HCT116 (cell line): ENCODE measurements at regions not wholly inside any gene's neighbourhood (a gene's known extent, or its start where the extent isn't known, plus 50 kb on each side); places are given as distances from the start of the nearest gene placed in this dataset.

Experiments
- ATAC-seq: fragments of 200-7000 bp; cut with Tn5 transposase; 2 replicates; pipeline ENCODE4 v1.9.1; 2020; ENCODE audit warnings: mild to moderate bottlenecking, moderate library complexity
- BruUV-seq: library from RNA; stranded (reverse); fragments of 400-500 nt; replicated peaks from 2 replicates; lab custom pipeline; 2021; lab: Mats Ljungman, UMichigan
- CTCF ChIA-PET: fragments of 300-600 bp; sonication (Branson Sonifier 250); formaldehyde crosslinking; loops from one replicate; lab custom pipeline; 2021; ENCODE audit warnings: antibody characterized with exemption; lab: Charles Lee
- POLR2A ChIA-PET: fragments of 300-600, 350-600 bp; sonication (Branson Sonifier 250); formaldehyde crosslinking; loops from one replicate; lab custom pipeline; 2021; ENCODE audit warnings: antibody characterized with exemption; lab: Charles Lee
- RAD21 ChIA-PET, 2 experiments: fragments of 300-600 bp; sonication (Branson Sonifier 250); formaldehyde crosslinking; loops; one replicate each; lab custom pipeline; 2023; ENCODE audit warnings: low total read pairs in 2 of 2; ENCODE audit not compliant: uncharacterized antibody in 2 of 2, unreplicated experiment in 2 of 2, low non-redundant PET in 1 of 2; lab: Charles Lee
- DNase-seq: peaks from one replicate; pipeline ENCODE4 v3.0.0-alpha.2; 2010; ENCODE audit warnings: low read depth, low spot score
- H2AFZ ChIP-seq: fragments of 200-600 bp; shearing (Covaris generic), sonication (generic); 2 replicates; pipeline ENCODE4 v1.6.1; 2017; ENCODE audit warnings: low read depth, mixed run types, mixed read lengths, antibody characterized with exemption, low read length; ENCODE audit not compliant: poor library complexity, severe bottlenecking
- H3K27ac ChIP-seq: 2 replicates; pipeline ENCODE4 v1.5.1; 2012; ENCODE audit warnings: low read depth, low read length
- H3K27me3 ChIP-seq: fragments of 200-600 bp; sonication (generic); 2 replicates; pipeline ENCODE4 v1.6.1; 2016; ENCODE audit warnings: mixed run types, low read length, mixed read lengths; ENCODE audit not compliant: insufficient read depth
- H3K36me3 ChIP-seq, 2 experiments: fragments of 200-500 bp in 1 of 2; fragments of 200-600 bp in 1 of 2; sonication (Bioruptor generic) in 1 of 2; sonication (generic) in 1 of 2; 2 replicates each; pipeline versions ENCODE4 v1.5.1 to v1.6.1; 2014 to 2016; ENCODE audit warnings: low read length in 2 of 2, inconsistent platforms in 1 of 2, mixed read lengths in 1 of 2, mixed run types in 1 of 2; ENCODE audit not compliant: insufficient read depth in 2 of 2, control insufficient read depth in 1 of 2
- H3K4me1 ChIP-seq, 2 experiments: fragments of 200-600 bp in 1 of 2; sonication (generic) in 1 of 2; 2 replicates each; pipeline versions ENCODE4 v1.5.1 to v1.6.1; 2012 to 2017; ENCODE audit warnings: low read length in 2 of 2, inconsistent platforms in 1 of 2, mild to moderate bottlenecking in 1 of 2, mixed read lengths in 1 of 2, mixed run types in 1 of 2, moderate library complexity in 1 of 2; ENCODE audit not compliant: insufficient read depth in 2 of 2, control insufficient read depth in 1 of 2
- H3K4me2 ChIP-seq: fragments of 200-600 bp; sonication (generic); 2 replicates; pipeline ENCODE4 v1.6.1; 2017; ENCODE audit warnings: mixed run types, low read length, mixed read lengths
- H3K4me3 ChIP-seq, 2 experiments: fragments of 200-600 bp in 1 of 2; sonication (generic) in 1 of 2; replicated peaks in 1 of 2; 2 replicates each; pipeline ENCODE4 v1.5.1; 2011 to 2016; ENCODE audit warnings: low read length in 2 of 2, control low read depth in 1 of 2, low read depth in 1 of 2, mild to moderate bottlenecking in 1 of 2, mixed read lengths in 1 of 2, mixed run types in 1 of 2
- H3K79me2 ChIP-seq: fragments of 200-600 bp; sonication (generic); 2 replicates; pipeline ENCODE4 v1.6.1; 2017; ENCODE audit warnings: mild to moderate bottlenecking, mixed run types, low read length, moderate library complexity, mixed read lengths; ENCODE audit not compliant: insufficient read depth
- H3K9ac ChIP-seq: fragments of 200-600 bp; sonication (generic); 2 replicates; pipeline ENCODE4 v1.6.1; 2016; ENCODE audit warnings: low read length, mixed read lengths
- H3K9me2 ChIP-seq: fragments of 200-600 bp; sonication (generic), shearing (Covaris generic); 2 replicates; pipeline ENCODE4 v1.6.1; 2017; ENCODE audit warnings: mixed run types, mild to moderate bottlenecking, moderate library complexity; ENCODE audit not compliant: insufficient read depth
- H3K9me3 ChIP-seq, 2 experiments: fragments of 200-500 bp in 1 of 2; fragments of 200-600 bp in 1 of 2; sonication (Bioruptor generic) in 1 of 2; sonication (generic) in 1 of 2; 2 replicates each; pipeline ENCODE4 v1.6.1; 2014 to 2017; ENCODE audit warnings: low read length in 2 of 2, mixed read lengths in 2 of 2, inconsistent platforms in 1 of 2, low read depth in 1 of 2, mild to moderate bottlenecking in 1 of 2, mixed run types in 1 of 2, moderate library complexity in 1 of 2; ENCODE audit not compliant: control insufficient read depth in 1 of 2, insufficient read depth in 1 of 2
- H4K20me1 ChIP-seq: fragments of 200-600 bp; sonication (generic), shearing (Covaris generic); 2 replicates; pipeline ENCODE4 v1.6.1; 2017; ENCODE audit warnings: mixed run types, mild to moderate bottlenecking, moderate library complexity; ENCODE audit not compliant: insufficient read depth
- ATF3 ChIP-seq: IDR thresholded peaks from 2 replicates; pipeline ENCODE4 v1.6.1; 2012
- CEBPB ChIP-seq: IDR thresholded peaks from 2 replicates; pipeline ENCODE4 v1.6.1; 2012; ENCODE audit warnings: low read depth
- EGR1 ChIP-seq: IDR thresholded peaks from 2 replicates; pipeline ENCODE4 v1.6.1; 2012; ENCODE audit warnings: low read depth
- ELF1 ChIP-seq: IDR thresholded peaks from 2 replicates; pipeline ENCODE4 v1.6.1; 2012; ENCODE audit warnings: low read depth, borderline replicate concordance
- EZH2 ChIP-seq: fragments of 200-600 bp; sonication (generic); IDR thresholded peaks from 2 replicates; pipeline ENCODE4 v1.6.1; 2017; ENCODE audit warnings: antibody characterized with exemption, mixed run types
- EZH2phosphoT487 ChIP-seq: fragments of 200-600 bp; IDR thresholded peaks from 2 replicates; pipeline ENCODE4 v1.6.1; 2018; ENCODE audit warnings: antibody characterized with exemption, borderline replicate concordance
- FOSL1 ChIP-seq: IDR thresholded peaks from 2 replicates; pipeline ENCODE4 v1.6.1; 2012; ENCODE audit warnings: low read depth
- JUND ChIP-seq: IDR thresholded peaks from 2 replicates; pipeline ENCODE4 v1.6.1; 2012
- MAX ChIP-seq: IDR thresholded peaks from 2 replicates; pipeline ENCODE4 v1.6.1; 2012
- POLR2AphosphoS5 ChIP-seq: IDR thresholded peaks from 2 replicates; pipeline ENCODE4 v1.6.1; 2011; ENCODE audit warnings: mild to moderate bottlenecking, low read depth, low read length, moderate library complexity
- RAD21 ChIP-seq: IDR thresholded peaks from 2 replicates; pipeline ENCODE4 v1.6.1; 2012; ENCODE audit warnings: low read depth, mild to moderate bottlenecking
- SP1 ChIP-seq: IDR thresholded peaks from 2 replicates; pipeline ENCODE4 v1.6.1; 2012; ENCODE audit warnings: low read depth
- TCF7L2 ChIP-seq: IDR thresholded peaks from 2 replicates; pipeline ENCODE4 v1.7.0; 2011; ENCODE audit warnings: borderline replicate concordance, inconsistent platforms; ENCODE audit not compliant: insufficient read depth, insufficient read length; ENCODE audit errors: extremely low read depth
- ZFX ChIP-seq: fragments of 450-650 bp; IDR thresholded peaks from 2 replicates; pipeline ENCODE4 v1.6.1; 2017
- ZNF274 ChIP-seq: fragments of 200-500 bp; sonication (Bioruptor generic); IDR thresholded peaks from 2 replicates; pipeline ENCODE4 v1.6.1; 2014; ENCODE audit warnings: mild to moderate bottlenecking, low read depth, low read length, inconsistent platforms
- intact Hi-C: fragments of 100-400 bp; cut with micrococcal nuclease; formaldehyde crosslinking; loops from 2 replicates; pipeline ENCODE4 v1.10.0; 2022

- Histone ChIP-seq H3K9me2 (no peaks in the 10 kb centered on the region), H4K20me1 (no peaks in the 10 kb centered on the region), H3K9me3 (peaks cover 0 to 19% of the 10 kb centered on the region in 2 experiments; a peak in 2 of 4 replicates), H2AFZ (no peak overlapping the region), H3K27me3 (no peaks in the 10 kb centered on the region), H3K4me1 (no peaks in the 10 kb centered on the region), H3K36me3 (no peaks in the 10 kb centered on the region), H3K27ac (no peak overlapping the region), H3K79me2 (no peaks in the 10 kb centered on the region), H3K4me2 (no peak overlapping the region), H3K4me3 (no peak overlapping the region), H3K9ac (no peak overlapping the region)
- ChIA-PET POLR2A (no interaction called here), CTCF (no interaction called here), RAD21 (no interaction called here)
- ATAC-seq (no peak), DNase-seq (no peak)
- TF ChIP-seq TCF7L2 (no peak), ELF1 (no peak), FOSL1 (no peak), EGR1 (no peak), ZNF274 (no peak), EZH2phosphoT487 (no peak), MAX (no peak), POLR2AphosphoS5 (no peak), ATF3 (no peak), JUND (no peak), RAD21 (no peak), SP1 (no peak), ZFX (no peak), CEBPB (no peak), EZH2 (no peak)
- no TSS peak for BruUV-seq
- intact Hi-C loops = no loop called here
These were observed 815.8 kb upstream of the EYS start for GRCh38 chr6:66522864-66523263.
